K562 (cell line): ENCODE measurements at regions not wholly inside any gene's neighbourhood (a gene's known extent, or its start where the extent isn't known, plus 50 kb on each side); places are given as distances from the start of the nearest gene placed in this dataset.

Experiments used
- ATAC-seq: fragments of 200-7000 bp; cut with Tn5 transposase; 3 replicates; pipeline ENCODE4 v1.9.1; 2020; ENCODE audit warnings: moderate library complexity
- BruUV-seq: library from RNA; stranded (reverse); fragments of 400-500 nt; replicated peaks from 2 replicates; lab custom pipeline; 2021; lab: Mats Ljungman, UMichigan
- CTCF ChIA-PET: fragments of 300-600 bp; formaldehyde crosslinking; extraction: SDS; loops from one replicate; lab custom pipeline; 2021; ENCODE audit warnings: low intra/inter-chr PET ratio; lab: Yijun Ruan, JAX
- POLR2A ChIA-PET: fragments of 300-600, 350-650 bp; sonication (Branson Sonifier 250); formaldehyde crosslinking; extraction: SDS; loops from one replicate; lab custom pipeline; 2021; ENCODE audit warnings: antibody characterized with exemption, inconsistent platforms; lab: Yijun Ruan, JAX
- DNase-seq, 4 experiments: peaks; one replicate each; pipeline versions ENCODE4 v3.0.0 to v3.0.0-alpha.2; 2011 to 2018; ENCODE audit warnings: low spot score in 3 of 4, mixed read lengths in 3 of 4; ENCODE audit errors: extremely low read depth in 1 of 4
- FAIRE-seq: peaks from 2 replicates; lab custom pipeline; 2011; peaks lifted over from hg19 to GRCh38; lab: Jason Lieb, UNC
- H2AFZ ChIP-seq: 2 replicates; pipeline ENCODE4 v1.6.0; 2011; ENCODE audit warnings: low read depth, low read length, control low read depth, inconsistent platforms
- H3K27ac ChIP-seq: fragments of 200-600 bp; 3 replicates; pipeline ENCODE4 v1.8.0; 2011; ENCODE audit warnings: low read depth, mild to moderate bottlenecking, control low read depth, inconsistent platforms, low read length, moderate library complexity, mixed read lengths; ENCODE audit errors: extremely low read depth
- H3K27me3 ChIP-seq, 2 experiments: fragments of 300-600 bp in 1 of 2; 2 replicates in 1 of 2; 3 replicates in 1 of 2; pipeline versions ENCODE4 v1.6.0 to v1.8.0; 2011; ENCODE audit warnings: inconsistent platforms in 2 of 2, low read length in 2 of 2, mild to moderate bottlenecking in 1 of 2, mixed read lengths in 1 of 2, moderate library complexity in 1 of 2; ENCODE audit not compliant: control insufficient read depth in 2 of 2, insufficient read depth in 2 of 2
- H3K36me3 ChIP-seq: fragments of 300-600 bp; 3 replicates; pipeline ENCODE4 v1.8.0; 2011; ENCODE audit warnings: mild to moderate bottlenecking, low read length, inconsistent platforms; ENCODE audit not compliant: control insufficient read depth, insufficient read depth
- H3K4me1 ChIP-seq, 2 experiments: fragments of 200-600 bp in 1 of 2; replicated peaks in 1 of 2; 2 replicates in 1 of 2; 3 replicates in 1 of 2; pipeline versions ENCODE4 v1.5.1 to v1.8.0; 2011; ENCODE audit warnings: inconsistent platforms in 2 of 2, low read length in 2 of 2, mild to moderate bottlenecking in 1 of 2, mixed read lengths in 1 of 2, moderate library complexity in 1 of 2; ENCODE audit not compliant: control insufficient read depth in 2 of 2, insufficient read depth in 2 of 2
- H3K4me2 ChIP-seq: 2 replicates; pipeline ENCODE4 v1.6.1; 2011; ENCODE audit warnings: low read length, control low read depth, inconsistent platforms, mixed read lengths; ENCODE audit not compliant: insufficient read depth
- H3K4me3 ChIP-seq: fragments of 200-600 bp; sonication (generic), shearing (Covaris generic); 2 replicates; pipeline ENCODE4 v1.5.1; 2016; ENCODE audit warnings: control low read depth, inconsistent platforms
- H3K79me2 ChIP-seq: fragments of 200-600 bp; 3 replicates; pipeline ENCODE4 v1.8.0; 2011; ENCODE audit warnings: low read length, inconsistent platforms; ENCODE audit not compliant: control insufficient read depth, insufficient read depth
- H3K9ac ChIP-seq, 2 experiments: 2 replicates each; pipeline versions ENCODE4 v1.6.0 to v1.6.1; 2011; ENCODE audit warnings: low read depth in 2 of 2, low read length in 2 of 2, control low read depth in 1 of 2, inconsistent platforms in 1 of 2, mild to moderate bottlenecking in 1 of 2, mixed read lengths in 1 of 2; ENCODE audit not compliant: insufficient read depth in 1 of 2
- H3K9me1 ChIP-seq: one replicate; pipeline ENCODE4 v1.6.0; 2011; ENCODE audit warnings: inconsistent platforms, mild to moderate bottlenecking, low read length, moderate library complexity; ENCODE audit not compliant: control insufficient read depth, insufficient read depth
- H3K9me3 ChIP-seq: replicated peaks from 2 replicates; pipeline ENCODE4 v1.5.1; 2011; ENCODE audit warnings: low read depth, low read length, inconsistent platforms; ENCODE audit not compliant: control insufficient read depth, insufficient read depth
- H4K20me1 ChIP-seq: replicated peaks from 2 replicates; pipeline ENCODE4 v1.6.1; 2011; ENCODE audit warnings: low read length, inconsistent platforms, mixed read lengths; ENCODE audit not compliant: control insufficient read depth, insufficient read depth
- CHCHD3 ChIP-seq: fragments of 250-450 bp; sonication (Bioruptor Pico); IDR thresholded peaks from 2 replicates; pipeline ENCODE4 v2.1.2; 2022; ENCODE audit warnings: mild to moderate bottlenecking
- CHD1 ChIP-seq: fragments of 200-600 bp; sonication (generic); IDR thresholded peaks from one replicate; pipeline ENCODE4 v1.6.1; 2012; ENCODE audit warnings: mild to moderate bottlenecking, moderate library complexity, low read length, inconsistent platforms
- FOXA1 ChIP-seq: fragments of 450-650 bp; IDR thresholded peaks from 2 replicates; pipeline ENCODE4 v1.6.1; 2016; ENCODE audit warnings: mild to moderate bottlenecking, borderline replicate concordance
- FOXJ2 ChIP-seq: fragments of 200-800 bp; sonication (Bioruptor generic); IDR thresholded peaks from 2 replicates; pipeline ENCODE4 v1.6.1; 2016; ENCODE audit warnings: missing genetic modification characterization, missing compliant biosample characterization
- GTF2E2 ChIP-seq: fragments of 200-800 bp; sonication (Bioruptor generic); IDR thresholded peaks from 2 replicates; pipeline ENCODE4 v1.6.1; 2016; ENCODE audit warnings: missing genetic modification characterization, missing compliant biosample characterization
- NR1H2 ChIP-seq: sonication (generic); formaldehyde crosslinking; IDR thresholded peaks from 2 replicates; pipeline ENCODE4 v1.4.0; 2020; ENCODE audit warnings: mild to moderate bottlenecking, missing genetic modification reagents
- SNIP1 ChIP-seq: fragments of 450-650 bp; IDR thresholded peaks from 2 replicates; pipeline ENCODE4 v1.7.1; 2017; ENCODE audit warnings: low read depth, mild to moderate bottlenecking
- TAL1 ChIP-seq: fragments of 450-650 bp; IDR thresholded peaks from 2 replicates; pipeline ENCODE4 v1.6.1; 2016; ENCODE audit warnings: mild to moderate bottlenecking
- ZFX ChIP-seq: sonication (generic); formaldehyde crosslinking; IDR thresholded peaks from 2 replicates; pipeline ENCODE4 v1.8.0; 2022; ENCODE audit warnings: mild to moderate bottlenecking, missing genetic modification reagents, moderate library complexity
- ZNF57 ChIP-seq: fragments of 450-650 bp; formaldehyde crosslinking; IDR thresholded peaks from 2 replicates; pipeline ENCODE4 v1.4.0; 2020; ENCODE audit warnings: mild to moderate bottlenecking, moderate library complexity
- ZNF589 ChIP-seq: fragments of 200-800 bp; sonication (Bioruptor generic); IDR thresholded peaks from 2 replicates; pipeline ENCODE4 v1.6.1; 2016; ENCODE audit warnings: low read depth, missing genetic modification characterization, missing compliant biosample characterization
- ZNF668 ChIP-seq: fragments of 250-450 bp; sonication (Bioruptor Pico); IDR thresholded peaks from 2 replicates; pipeline ENCODE4 v1.8.0; 2022; ENCODE audit warnings: mild to moderate bottlenecking, inconsistent platforms
- WGBS: fragments of 100-300 bp; shearing (Covaris generic); methylation state at CpG from one replicate; pipeline ENCODE4 v1.1.6; 2016; ENCODE audit warnings: low coverage, mixed read lengths; ENCODE audit not compliant: insufficient coverage; ENCODE audit errors: missing lambda C conversion rate; 5-methylcytosine and 5-hydroxymethylcytosine counted together
- in situ Hi-C: fragments of 300-500 bp; cut with MboI; formaldehyde crosslinking; loops from 4 replicates; pipeline ENCODE4 v1.15.0; 2018; ENCODE audit warnings: inconsistent platforms, mixed read lengths
- intact Hi-C: fragments of 100-400 bp; cut with micrococcal nuclease; formaldehyde crosslinking; loops from 2 replicates; pipeline ENCODE4 v1.14.2; 2022
- TF ChIP-seq, protein P1 (sequence below): sonication (generic); formaldehyde crosslinking; IDR thresholded peaks from 2 replicates; pipeline ENCODE4 v1.8.1; 2022; ENCODE audit warnings: missing genetic modification reagents
- TF ChIP-seq, protein P2 (sequence below): fragments of 450-650 bp; IDR thresholded peaks from 2 replicates; pipeline ENCODE4 v1.6.1; 2016; ENCODE audit warnings: antibody characterized with exemption

GRCh38 chr2:57539761-57540160, 506.8 kb upstream of the VRK2 start:
- POLR2A ChIA-PET: no interaction called here
- Histone ChIP-seq H3K4me2 (no peak overlapping the region), H3K27me3 (no peaks in the 10 kb centered on the region), H3K9me1 (no peaks in the 10 kb centered on the region), H2AFZ (no peak overlapping the region), H4K20me1 (no peaks in the 10 kb centered on the region), H3K4me1 (no peaks in the 10 kb centered on the region), H3K9ac (no peak overlapping the region), H3K79me2 (no peaks in the 10 kb centered on the region), H3K27ac (no peak overlapping the region), H3K4me3 (no peak overlapping the region), H3K36me3 (no peaks in the 10 kb centered on the region), H3K9me3 (no peaks in the 10 kb centered on the region)
- FAIRE-seq (no peak), ATAC-seq (no peak), DNase-seq (no peak)
- intact Hi-C loops: no loop called here
- CTCF ChIA-PET: no interaction called here
- no peak for TF ChIP-seq SNIP1
- TF ChIP-seq ZNF668 (CRISPR knock-in tag): no peak
- TF ChIP-seq ZNF57 (CRISPR knock-in tag): no peak
- TF ChIP-seq CHCHD3 (CRISPR knock-in tag): no peak
- no peak for TF ChIP-seq ZNF589 (CRISPR knock-in tag)
- no peak for TF ChIP-seq GTF2E2 (tag)
- no peak for TF ChIP-seq TAL1
- TF ChIP-seq NR1H2 (CRISPR knock-in tag): no peak
- TF ChIP-seq CHD1: no peak
- TF ChIP-seq FOXA1: no peak
- TF ChIP-seq, protein P1, sequence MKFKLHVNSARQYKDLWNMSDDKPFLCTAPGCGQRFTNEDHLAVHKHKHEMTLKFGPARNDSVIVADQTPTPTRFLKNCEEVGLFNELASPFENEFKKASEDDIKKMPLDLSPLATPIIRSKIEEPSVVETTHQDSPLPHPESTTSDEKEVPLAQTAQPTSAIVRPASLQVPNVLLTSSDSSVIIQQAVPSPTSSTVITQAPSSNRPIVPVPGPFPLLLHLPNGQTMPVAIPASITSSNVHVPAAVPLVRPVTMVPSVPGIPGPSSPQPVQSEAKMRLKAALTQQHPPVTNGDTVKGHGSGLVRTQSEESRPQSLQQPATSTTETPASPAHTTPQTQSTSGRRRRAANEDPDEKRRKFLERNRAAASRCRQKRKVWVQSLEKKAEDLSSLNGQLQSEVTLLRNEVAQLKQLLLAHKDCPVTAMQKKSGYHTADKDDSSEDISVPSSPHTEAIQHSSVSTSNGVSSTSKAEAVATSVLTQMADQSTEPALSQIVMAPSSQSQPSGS: no peak
- TF ChIP-seq FOXJ2 (tag): no peak
- no peak for TF ChIP-seq ZFX (CRISPR knock-in tag)
- TF ChIP-seq, protein P2, sequence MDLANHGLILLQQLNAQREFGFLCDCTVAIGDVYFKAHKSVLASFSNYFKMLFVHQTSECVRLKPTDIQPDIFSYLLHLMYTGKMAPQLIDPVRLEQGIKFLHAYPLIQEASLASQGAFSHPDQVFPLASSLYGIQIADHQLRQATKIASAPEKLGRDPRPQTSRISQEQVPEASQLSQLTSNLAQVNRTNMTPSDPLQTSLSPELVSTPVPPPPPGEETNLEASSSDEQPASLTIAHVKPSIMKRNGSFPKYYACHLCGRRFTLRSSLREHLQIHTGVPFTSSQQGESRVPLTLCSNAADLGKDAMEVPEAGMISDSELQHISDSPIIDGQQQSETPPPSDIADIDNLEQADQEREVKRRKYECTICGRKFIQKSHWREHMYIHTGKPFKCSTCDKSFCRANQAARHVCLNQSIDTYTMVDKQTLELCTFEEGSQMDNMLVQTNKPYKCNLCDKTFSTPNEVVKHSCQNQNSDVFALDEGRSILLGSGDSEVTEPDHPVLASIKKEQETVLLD: no peak
- no TSS peak for BruUV-seq
- in situ Hi-C loops: no loop called here
- 0% methylated on average over 3 of the region's 3 CpGs for WGBS
